ENCODE measurements at regions not wholly inside any gene's neighbourhood (a gene's known extent, or its start where the extent isn't known, plus 50 kb on each side); places are given as distances from the start of the nearest gene placed in this dataset.

DNA sequence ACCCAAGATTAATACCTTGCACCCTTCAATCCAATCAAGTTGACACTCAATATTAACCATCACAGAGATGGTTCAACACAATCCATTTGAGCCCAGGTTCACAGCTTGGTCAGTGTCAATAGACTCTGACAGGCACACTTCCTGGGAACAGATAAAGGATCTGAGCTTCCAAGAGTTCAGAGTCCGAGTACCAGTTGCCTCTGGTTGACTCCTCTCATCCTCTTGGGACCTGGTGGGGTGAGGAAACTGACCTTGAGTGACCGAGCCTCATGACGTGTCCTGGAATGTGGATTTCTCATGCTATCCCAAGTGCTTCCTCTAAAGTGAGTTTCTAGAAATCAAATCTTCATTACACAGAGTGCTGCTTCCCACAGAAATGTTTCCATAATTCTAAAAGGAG lies 162.0 kb downstream of the CYP26A1 start:
- no peak for TF ChIP-seq L3MBTL2 (conservative IDR thresholded peaks at IDR 0.05)
- no peak for TF ChIP-seq SP1 (IDR thresholded peaks at IDR 0.05)
- TF ChIP-seq, protein P1, sequence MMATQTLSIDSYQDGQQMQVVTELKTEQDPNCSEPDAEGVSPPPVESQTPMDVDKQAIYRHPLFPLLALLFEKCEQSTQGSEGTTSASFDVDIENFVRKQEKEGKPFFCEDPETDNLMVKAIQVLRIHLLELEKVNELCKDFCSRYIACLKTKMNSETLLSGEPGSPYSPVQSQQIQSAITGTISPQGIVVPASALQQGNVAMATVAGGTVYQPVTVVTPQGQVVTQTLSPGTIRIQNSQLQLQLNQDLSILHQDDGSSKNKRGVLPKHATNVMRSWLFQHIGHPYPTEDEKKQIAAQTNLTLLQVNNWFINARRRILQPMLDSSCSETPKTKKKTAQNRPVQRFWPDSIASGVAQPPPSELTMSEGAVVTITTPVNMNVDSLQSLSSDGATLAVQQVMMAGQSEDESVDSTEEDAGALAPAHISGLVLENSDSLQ (IDR thresholded peaks at IDR 0.05): no peak
- no peak for TF ChIP-seq FOXK2 (IDR thresholded peaks at IDR 0.05)
- no peak for TF ChIP-seq TARDBP (IDR thresholded peaks at IDR 0.05)
- DNase-seq (ENCODE audit: extremely low spot score): no peak
- POLR2A ChIA-PET: no interaction called here
- CTCF ChIA-PET: no interaction called here

- CTCF ChIA-PET: no interaction called here
- no peak for TF ChIP-seq FOXM1 (IDR thresholded peaks at IDR 0.05; ENCODE audit: borderline replicate concordance)
- no peak for TF ChIP-seq FOXK2 (IDR thresholded peaks at IDR 0.05)
- TF ChIP-seq ZNF384 (IDR thresholded peaks at IDR 0.05): no peak
- no peak for TF ChIP-seq SP1 (IDR thresholded peaks at IDR 0.05)
- TF ChIP-seq FOXA1 (IDR thresholded peaks at IDR 0.05): no peak
- TF ChIP-seq SUZ12 (IDR thresholded peaks at IDR 0.05): no peak
- TF ChIP-seq, protein P1 (IDR thresholded peaks at IDR 0.05): no peak
- no peak for TF ChIP-seq ELF4 (IDR thresholded peaks at IDR 0.05)
- no peak for TF ChIP-seq HDGF (IDR thresholded peaks at IDR 0.05; ENCODE audit: borderline replicate concordance)
- POLR2A ChIA-PET: no interaction called here
- DNase-seq (ENCODE audit: extremely low spot score): no peak
Observed at GRCh38 chr10:93236393-93237040, 162.8 kb downstream of the CYP26A1 start.

DNA sequence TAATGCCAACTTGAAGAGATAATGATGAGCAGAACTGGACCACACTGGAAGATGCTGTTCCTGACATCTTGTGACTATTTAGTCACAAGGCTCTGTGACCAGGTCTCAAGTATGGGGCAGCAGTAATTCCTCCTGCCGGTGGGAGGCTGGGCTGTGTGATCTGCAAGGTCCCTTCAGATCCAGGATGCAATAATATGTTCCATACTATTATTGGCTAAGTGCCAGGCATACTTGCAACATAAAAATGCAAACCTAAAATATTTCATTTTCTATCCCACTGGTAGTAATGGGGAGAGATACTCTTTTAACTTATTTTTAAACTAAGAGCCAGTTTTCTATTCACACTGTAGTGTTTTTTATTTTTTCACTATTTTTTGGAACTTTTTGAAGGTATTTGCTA lies 171.5 kb downstream of the CYP26A1 start:
- TF ChIP-seq HDGF (IDR thresholded peaks at IDR 0.05; ENCODE audit: borderline replicate concordance) (no peak), FOXM1 (IDR thresholded peaks at IDR 0.05; ENCODE audit: borderline replicate concordance) (no peak), BHLHE40 (IDR thresholded peaks at IDR 0.05; ENCODE audit: borderline replicate concordance) (no peak), LEF1 (IDR thresholded peaks at IDR 0.05; ENCODE audit: borderline replicate concordance) (no peak), NFRKB (IDR thresholded peaks at IDR 0.05) (no peak), SP1 (IDR thresholded peaks at IDR 0.05) (no peak), SUZ12 (IDR thresholded peaks at IDR 0.05) (no peak), ELF4 (IDR thresholded peaks at IDR 0.05) (no peak), FOXA1 (IDR thresholded peaks at IDR 0.05) (no peak), CTBP1 (IDR thresholded peaks at IDR 0.05; ENCODE audit: borderline replicate concordance) (no peak), ARNT (IDR thresholded peaks at IDR 0.05) (no peak), FOXK2 (IDR thresholded peaks at IDR 0.05) (no peak), L3MBTL2 (conservative IDR thresholded peaks at IDR 0.05) (no peak), TARDBP (IDR thresholded peaks at IDR 0.05) (no peak), ZNF384 (IDR thresholded peaks at IDR 0.05) (no peak)
- TF ChIP-seq, protein P1 (IDR thresholded peaks at IDR 0.05): no peak
- POLR2A ChIA-PET: no interaction called here
- CTCF ChIA-PET: no interaction called here
- DNase-seq (ENCODE audit: extremely low spot score): no peak

DNA sequence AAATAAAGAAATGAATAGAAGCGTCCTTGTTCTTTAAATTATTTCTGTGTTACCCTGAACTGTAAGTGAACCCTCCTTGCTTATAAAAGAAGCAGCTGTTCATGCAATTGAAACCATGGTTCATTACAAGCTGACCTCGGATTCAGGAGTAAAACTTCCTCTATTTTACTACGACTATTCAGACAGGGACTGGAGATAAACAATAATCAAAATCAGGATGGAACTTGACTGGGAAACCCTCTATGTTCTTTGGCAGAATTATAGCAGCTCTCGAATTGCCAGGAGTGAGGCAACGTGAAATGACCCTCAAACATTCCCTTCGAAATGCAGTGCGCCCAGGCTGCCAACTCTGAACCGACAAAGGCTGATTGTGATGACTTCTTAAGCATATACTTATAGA lies 172.1 kb downstream of the CYP26A1 start:
- ChIA-PET CTCF (no interaction called here), POLR2A (no interaction called here)
- no peak for TF ChIP-seq FOXK2 (IDR thresholded peaks at IDR 0.05)
- TF ChIP-seq TARDBP (IDR thresholded peaks at IDR 0.05): no peak
- no peak for TF ChIP-seq L3MBTL2 (conservative IDR thresholded peaks at IDR 0.05)
- TF ChIP-seq HDGF (IDR thresholded peaks at IDR 0.05; ENCODE audit: borderline replicate concordance): no peak
- no peak for TF ChIP-seq ARNT (IDR thresholded peaks at IDR 0.05)
- no peak for TF ChIP-seq SP1 (IDR thresholded peaks at IDR 0.05)
- no peak for TF ChIP-seq BHLHE40 (IDR thresholded peaks at IDR 0.05; ENCODE audit: borderline replicate concordance)
- TF ChIP-seq ELF4 (IDR thresholded peaks at IDR 0.05): no peak
- TF ChIP-seq FOXM1 (IDR thresholded peaks at IDR 0.05; ENCODE audit: borderline replicate concordance): no peak
- TF ChIP-seq LEF1 (IDR thresholded peaks at IDR 0.05; ENCODE audit: borderline replicate concordance): no peak
- no peak for TF ChIP-seq CTBP1 (IDR thresholded peaks at IDR 0.05; ENCODE audit: borderline replicate concordance)
- DNase-seq (ENCODE audit: extremely low spot score): no peak

- ChIA-PET POLR2A (no interaction called here), CTCF (no interaction called here)
- TF ChIP-seq TARDBP (IDR thresholded peaks at IDR 0.05): no peak
- TF ChIP-seq ZNF384 (IDR thresholded peaks at IDR 0.05): no peak
- TF ChIP-seq CTBP1 (IDR thresholded peaks at IDR 0.05; ENCODE audit: borderline replicate concordance): no peak
- no peak for TF ChIP-seq BHLHE40 (IDR thresholded peaks at IDR 0.05; ENCODE audit: borderline replicate concordance)
- TF ChIP-seq ARNT (IDR thresholded peaks at IDR 0.05): no peak
- TF ChIP-seq ELF4 (IDR thresholded peaks at IDR 0.05): no peak
- no peak for TF ChIP-seq HDGF (IDR thresholded peaks at IDR 0.05; ENCODE audit: borderline replicate concordance)
- no peak for TF ChIP-seq SP1 (IDR thresholded peaks at IDR 0.05)
- no peak for TF ChIP-seq L3MBTL2 (conservative IDR thresholded peaks at IDR 0.05)
- no peak for TF ChIP-seq FOXA1 (IDR thresholded peaks at IDR 0.05)
- TF ChIP-seq LEF1 (IDR thresholded peaks at IDR 0.05; ENCODE audit: borderline replicate concordance): no peak
- no peak for TF ChIP-seq FOXK2 (IDR thresholded peaks at IDR 0.05)
- DNase-seq (ENCODE audit: extremely low spot score): no peak
Observed at GRCh38 chr10:93248583-93249227, 175.0 kb downstream of the CYP26A1 start.

GRCh38 chr10:93250010-93250409 lies 176.3 kb downstream of the CYP26A1 start:
- CTCF ChIA-PET: no interaction called here
- POLR2A ChIA-PET: no interaction called here
- TF ChIP-seq BHLHE40 (IDR thresholded peaks at IDR 0.05; ENCODE audit: borderline replicate concordance): no peak
- TF ChIP-seq ARNT (IDR thresholded peaks at IDR 0.05): no peak
- TF ChIP-seq SUZ12 (IDR thresholded peaks at IDR 0.05): no peak
- TF ChIP-seq SP1 (IDR thresholded peaks at IDR 0.05): no peak
- TF ChIP-seq ELF4 (IDR thresholded peaks at IDR 0.05): no peak
- no peak for TF ChIP-seq HDGF (IDR thresholded peaks at IDR 0.05; ENCODE audit: borderline replicate concordance)
- TF ChIP-seq CTBP1 (IDR thresholded peaks at IDR 0.05; ENCODE audit: borderline replicate concordance): no peak
- no peak for DNase-seq (ENCODE audit: extremely low spot score)
